ENCODE measurements at regions not wholly inside any gene's neighbourhood (a gene's known extent, or its start where the extent isn't known, plus 50 kb on each side); places are given as distances from the start of the nearest gene placed in this dataset.
A peak's percentile ranks its signal among the peaks of the same experiment; 100 is the strongest.

DNA sequence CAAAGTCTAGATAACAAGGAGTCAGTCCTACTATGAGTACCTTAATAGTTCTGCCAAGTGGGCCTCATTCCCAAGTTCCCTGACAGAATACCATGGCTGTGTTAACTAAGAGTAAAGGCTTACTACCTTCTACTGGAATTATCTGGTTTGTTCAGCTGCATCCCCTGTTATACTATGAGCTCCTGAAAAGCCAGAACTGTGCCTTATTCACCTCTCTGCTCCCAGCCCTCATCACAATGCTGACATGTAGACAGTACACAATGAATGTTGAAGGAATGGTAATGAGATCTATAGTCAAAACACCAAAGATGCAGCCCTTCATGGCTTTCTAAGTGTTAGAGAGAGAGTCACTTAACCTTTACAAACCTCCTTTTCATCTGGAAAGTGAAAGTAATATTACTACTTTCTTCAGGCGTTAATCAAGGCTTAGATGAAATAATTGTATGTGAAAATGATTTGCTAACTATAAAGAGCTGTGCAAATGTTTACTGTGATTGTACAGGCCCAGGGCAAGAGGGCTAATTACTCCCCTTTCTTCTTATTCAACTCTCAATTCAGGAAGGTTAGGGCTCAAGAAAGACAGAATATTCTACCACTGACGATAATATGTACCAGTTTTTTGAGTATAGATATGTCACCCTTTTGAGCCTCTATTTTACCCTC lies 70.3 kb upstream of the MROH9 start:
- no peak for DNase-seq (ENCODE audit: low spot score)

GRCh38 chr1:170866646-170867045 lies 68.7 kb upstream of the MROH9 start:
- DNase-seq (ENCODE audit: low spot score), result no peak

GRCh38 chr1:170871868-170872267 lies 63.5 kb upstream of the MROH9 start:
- DNase-seq (ENCODE audit: low spot score), result no peak

DNA sequence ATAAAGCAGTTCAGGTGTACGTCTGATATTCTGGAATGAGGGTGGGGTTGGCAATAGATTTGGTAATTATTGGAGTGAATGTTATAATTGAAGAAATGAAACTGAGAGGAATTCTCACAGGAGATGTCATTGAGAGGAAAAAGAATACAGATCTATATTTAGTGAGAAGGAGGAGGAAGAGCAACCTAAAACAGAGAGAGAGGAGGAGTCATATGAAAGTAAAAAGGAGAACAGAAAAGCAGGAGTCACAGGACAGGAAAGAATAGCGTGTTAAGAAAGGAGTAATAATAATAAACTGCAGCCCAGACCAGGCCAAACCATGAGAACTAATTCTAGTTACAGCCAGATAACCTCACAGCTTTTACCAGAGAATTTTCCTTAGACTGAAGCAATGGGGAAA lies 62.7 kb upstream of the MROH9 start:
- DNase-seq (ENCODE audit: low spot score), result no peak

- no peak for DNase-seq (ENCODE audit: low spot score)
Observed at GRCh38 chr1:170874671-170875070, 60.7 kb upstream of the MROH9 start.

DNA sequence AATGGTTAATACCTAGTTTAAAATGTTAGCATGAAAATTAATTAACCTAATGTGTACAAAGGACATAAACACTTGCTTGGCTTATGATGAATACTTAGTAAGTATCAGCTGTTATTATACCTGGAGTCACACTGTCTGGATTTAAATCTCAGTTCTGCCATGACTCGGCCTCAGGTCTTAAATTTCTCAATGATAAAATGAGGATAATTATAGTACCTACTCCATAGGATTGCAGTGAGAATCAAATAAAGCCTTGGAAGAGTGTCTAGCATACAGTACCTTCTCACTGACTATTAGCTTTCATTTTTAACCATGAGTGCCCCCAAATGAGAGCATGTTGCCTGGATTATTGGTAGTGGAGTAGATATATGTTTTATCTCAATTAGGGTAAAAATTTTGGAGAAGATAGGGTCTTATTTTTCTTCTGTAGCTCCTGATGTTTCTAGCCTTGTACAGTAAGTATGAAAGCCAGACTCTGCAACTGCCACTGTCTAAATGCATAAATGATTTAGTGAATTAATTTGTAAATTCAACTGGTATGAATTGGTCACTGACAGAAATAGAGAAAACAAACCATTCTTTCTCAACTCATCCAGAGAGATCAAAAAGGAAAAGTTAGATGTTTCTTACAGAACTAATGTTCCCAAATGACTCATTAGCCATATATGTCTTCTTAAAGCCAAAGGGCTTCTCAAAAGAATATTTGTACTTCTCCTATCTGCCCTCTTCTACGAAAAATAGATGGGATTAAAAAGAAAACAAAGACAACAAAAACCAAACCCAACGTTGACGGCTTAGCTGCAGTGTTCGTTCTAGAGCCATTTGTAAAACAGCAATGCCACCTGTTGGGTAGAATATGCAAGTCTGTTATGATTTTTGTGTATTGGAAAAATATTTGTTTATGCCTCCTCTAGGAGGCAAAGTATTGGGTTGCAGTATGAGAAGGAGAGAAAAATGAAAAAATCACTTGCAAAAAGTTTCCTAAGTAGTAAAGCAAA lies 53.8 kb upstream of the MROH9 start:
- peak; percentile 40 for DNase-seq (ENCODE audit: low spot score)

Measured in D341Med (cell line).